ENCODE measurements at regions not wholly inside any gene's neighbourhood (a gene's known extent, or its start where the extent isn't known, plus 50 kb on each side); places are given as distances from the start of the nearest gene placed in this dataset.

DNA sequence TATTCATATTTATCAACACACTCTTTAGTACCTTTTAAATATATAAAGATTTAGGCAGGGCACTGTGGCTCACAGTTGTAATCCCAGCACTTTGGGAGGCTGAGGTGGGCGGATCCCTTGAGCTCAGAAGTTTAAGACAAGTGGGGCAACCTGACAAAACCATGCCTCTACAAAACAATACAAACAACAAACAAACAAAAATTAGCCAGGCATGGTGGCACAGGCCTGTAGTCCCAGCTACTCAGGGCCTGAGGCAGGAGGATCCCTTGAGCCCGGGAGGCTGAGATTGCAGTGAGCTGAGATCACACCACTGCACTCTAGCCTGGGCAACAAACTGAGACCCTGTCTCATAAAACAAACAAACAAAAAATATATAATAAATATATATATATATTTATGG lies 1748.3 kb upstream of the PCDH20 start:
- H3K4me3 ChIP-seq (ENCODE audit: low read depth, low read length), result no peak overlapping the region
- TF ChIP-seq, protein P1, sequence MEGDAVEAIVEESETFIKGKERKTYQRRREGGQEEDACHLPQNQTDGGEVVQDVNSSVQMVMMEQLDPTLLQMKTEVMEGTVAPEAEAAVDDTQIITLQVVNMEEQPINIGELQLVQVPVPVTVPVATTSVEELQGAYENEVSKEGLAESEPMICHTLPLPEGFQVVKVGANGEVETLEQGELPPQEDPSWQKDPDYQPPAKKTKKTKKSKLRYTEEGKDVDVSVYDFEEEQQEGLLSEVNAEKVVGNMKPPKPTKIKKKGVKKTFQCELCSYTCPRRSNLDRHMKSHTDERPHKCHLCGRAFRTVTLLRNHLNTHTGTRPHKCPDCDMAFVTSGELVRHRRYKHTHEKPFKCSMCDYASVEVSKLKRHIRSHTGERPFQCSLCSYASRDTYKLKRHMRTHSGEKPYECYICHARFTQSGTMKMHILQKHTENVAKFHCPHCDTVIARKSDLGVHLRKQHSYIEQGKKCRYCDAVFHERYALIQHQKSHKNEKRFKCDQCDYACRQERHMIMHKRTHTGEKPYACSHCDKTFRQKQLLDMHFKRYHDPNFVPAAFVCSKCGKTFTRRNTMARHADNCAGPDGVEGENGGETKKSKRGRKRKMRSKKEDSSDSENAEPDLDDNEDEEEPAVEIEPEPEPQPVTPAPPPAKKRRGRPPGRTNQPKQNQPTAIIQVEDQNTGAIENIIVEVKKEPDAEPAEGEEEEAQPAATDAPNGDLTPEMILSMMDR (IDR thresholded peaks at IDR 0.05; ENCODE audit: low read depth, low read length), result no peak
- DNase-seq, result no peak

DNA sequence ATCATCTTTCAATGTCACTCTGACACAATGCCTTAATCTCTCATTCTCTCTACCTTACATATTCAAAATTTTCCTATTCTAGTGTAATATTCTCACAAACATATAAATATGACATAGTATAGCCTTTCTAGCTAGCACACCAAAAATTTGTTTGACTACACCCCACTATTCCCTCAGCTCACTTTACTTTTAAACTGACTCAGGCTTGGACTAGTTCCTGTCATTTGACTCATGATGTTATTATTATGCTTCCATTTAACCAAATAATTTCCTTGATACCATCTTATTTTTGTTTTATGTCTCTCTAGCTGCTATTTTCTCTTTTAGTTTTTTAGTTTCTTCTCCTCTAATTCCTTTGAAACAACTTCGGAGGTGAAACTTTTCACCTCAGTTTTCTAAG lies 1745.6 kb upstream of the PCDH20 start:
- DNase-seq, result no peak
- no peaks in the 10 kb centered on the region for H3K9me3 ChIP-seq (ENCODE audit: severe bottlenecking)

More for the DNA sequence above, 1748.3 kb upstream of the PCDH20 start:
- no peaks in the 10 kb centered on the region for H3K27me3 ChIP-seq (ENCODE audit: insufficient read depth, low read depth, severe bottlenecking)
- no peaks in the 10 kb centered on the region for H3K36me3 ChIP-seq
- no peak overlapping the region for H3K27ac ChIP-seq
- H3K9me3 ChIP-seq (ENCODE audit: severe bottlenecking), result no peaks in the 10 kb centered on the region

DNA sequence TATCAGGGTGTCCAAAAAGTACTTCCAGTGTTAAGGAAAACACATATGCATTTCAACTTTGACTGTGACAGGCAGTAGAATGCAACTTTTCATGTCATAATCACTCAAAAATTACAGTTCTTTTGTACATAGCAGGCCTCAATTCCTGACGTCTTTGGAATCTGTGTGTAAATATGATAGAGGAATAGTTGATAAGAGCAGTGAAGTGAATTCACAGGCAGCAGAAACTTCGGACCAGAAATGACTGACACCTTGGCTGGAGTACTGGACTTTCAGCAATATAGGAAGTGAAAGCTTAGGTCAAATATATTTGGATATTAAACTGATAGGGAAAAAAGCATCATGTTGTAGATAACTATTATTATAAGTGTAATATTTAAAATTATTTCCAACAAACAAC lies 1741.2 kb upstream of the PCDH20 start:
- Histone ChIP-seq H3K27me3 (ENCODE audit: insufficient read depth, low read depth, severe bottlenecking) (no peaks in the 10 kb centered on the region), H3K9me3 (ENCODE audit: severe bottlenecking) (no peaks in the 10 kb centered on the region), H3K27ac (no peak overlapping the region), H3K4me3 (ENCODE audit: low read depth, low read length) (no peak overlapping the region), H3K36me3 (no peaks in the 10 kb centered on the region)
- DNase-seq, result no peak
- TF ChIP-seq, protein P1 (IDR thresholded peaks at IDR 0.05; ENCODE audit: low read depth, low read length), result no peak

More for the DNA sequence above, 1745.6 kb upstream of the PCDH20 start:
- Histone ChIP-seq H3K36me3 (no peaks in the 10 kb centered on the region), H3K27me3 (ENCODE audit: insufficient read depth, low read depth, severe bottlenecking) (no peaks in the 10 kb centered on the region), H3K4me3 (ENCODE audit: low read depth, low read length) (no peak overlapping the region), H3K27ac (no peak overlapping the region)
- TF ChIP-seq, protein P1 (IDR thresholded peaks at IDR 0.05; ENCODE audit: low read depth, low read length), result no peak

DNA sequence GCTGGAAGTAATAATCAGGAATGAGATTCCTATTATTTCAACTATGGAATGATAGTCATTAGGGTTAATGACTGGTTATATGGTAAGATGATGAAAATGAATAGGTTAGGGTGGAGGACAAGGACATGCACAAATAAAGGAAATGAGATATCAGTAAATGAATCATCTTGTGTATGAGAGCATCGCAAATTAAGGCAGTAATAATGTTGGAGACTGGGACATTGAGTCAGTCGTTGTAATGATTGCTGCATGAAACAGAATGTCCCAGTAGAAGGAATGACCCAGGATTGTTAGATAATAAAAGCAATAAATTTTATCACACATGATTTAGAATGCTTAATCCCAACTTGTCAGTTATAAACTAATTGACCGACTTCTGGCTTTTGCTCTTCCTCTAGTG lies 1733.7 kb upstream of the PCDH20 start:
- no peak overlapping the region for H3K27ac ChIP-seq
- no peak for DNase-seq

DNA sequence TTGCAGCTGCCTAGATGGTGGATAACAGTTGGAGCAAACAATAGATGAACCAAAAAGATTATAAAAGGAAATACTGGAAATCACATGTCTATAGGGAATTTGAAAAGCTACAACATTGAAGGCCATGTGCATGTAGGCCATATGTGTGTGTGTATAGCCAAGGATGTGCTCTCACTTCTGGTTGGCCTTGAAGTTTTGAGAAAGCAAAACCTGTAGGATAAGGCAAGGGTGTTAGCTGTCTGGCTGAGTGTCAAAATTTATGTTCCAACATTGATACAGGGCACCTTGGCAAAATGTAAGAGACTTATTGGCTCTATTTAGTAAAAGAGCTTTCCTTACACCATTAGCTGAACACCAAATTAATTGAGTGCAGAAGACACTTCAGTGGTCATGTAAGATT lies 1723.6 kb upstream of the PCDH20 start:
- no peak overlapping the region for H3K4me3 ChIP-seq (ENCODE audit: low read depth, low read length)
- H3K27me3 ChIP-seq (ENCODE audit: insufficient read depth, low read depth, severe bottlenecking), result no peaks in the 10 kb centered on the region
- H3K9me3 ChIP-seq (ENCODE audit: severe bottlenecking), result no peaks in the 10 kb centered on the region
- no peak for DNase-seq
- no peaks in the 10 kb centered on the region for H3K36me3 ChIP-seq
- TF ChIP-seq, protein P1 (IDR thresholded peaks at IDR 0.05; ENCODE audit: low read depth, low read length), result no peak
- no peak overlapping the region for H3K27ac ChIP-seq

More for the DNA sequence above, 1733.7 kb upstream of the PCDH20 start:
- Histone ChIP-seq H3K36me3 (no peaks in the 10 kb centered on the region), H3K4me3 (ENCODE audit: low read depth, low read length) (no peak overlapping the region), H3K9me3 (ENCODE audit: severe bottlenecking) (no peaks in the 10 kb centered on the region), H3K27me3 (ENCODE audit: insufficient read depth, low read depth, severe bottlenecking) (no peaks in the 10 kb centered on the region)
- TF ChIP-seq, protein P1 (IDR thresholded peaks at IDR 0.05; ENCODE audit: low read depth, low read length), result no peak

DNA sequence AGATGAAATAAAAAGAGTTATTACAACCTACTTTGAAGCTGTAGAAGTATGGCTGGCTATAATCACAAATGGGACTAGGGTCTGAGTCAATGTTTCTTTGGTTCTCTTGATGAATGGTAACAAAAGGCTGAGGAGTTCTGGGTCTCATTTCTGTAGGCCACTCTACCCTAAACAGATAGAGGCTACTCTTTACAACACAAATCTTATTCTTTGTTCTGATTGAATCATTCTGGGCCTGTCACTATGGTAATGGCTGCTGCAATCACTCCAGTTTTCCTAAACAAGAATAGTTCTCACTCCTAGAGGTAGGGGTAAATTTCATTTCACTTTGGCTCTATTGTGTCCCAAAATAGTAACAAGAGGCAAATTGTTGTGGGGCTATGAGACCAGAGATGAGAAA lies 1714.3 kb upstream of the PCDH20 start:
- no peak overlapping the region for H3K27ac ChIP-seq
- TF ChIP-seq, protein P1 (IDR thresholded peaks at IDR 0.05; ENCODE audit: low read depth, low read length), result no peak

More for the DNA sequence above, 1714.3 kb upstream of the PCDH20 start:
- DNase-seq, result no peak
- Histone ChIP-seq H3K27me3 (ENCODE audit: insufficient read depth, low read depth, severe bottlenecking) (no peaks in the 10 kb centered on the region), H3K36me3 (no peaks in the 10 kb centered on the region), H3K4me3 (ENCODE audit: low read depth, low read length) (no peak overlapping the region), H3K9me3 (ENCODE audit: severe bottlenecking) (no peaks in the 10 kb centered on the region)
